ENCODE measurements at regions not wholly inside any gene's neighbourhood (a gene's known extent, or its start where the extent isn't known, plus 50 kb on each side); places are given as distances from the start of the nearest gene placed in this dataset.

DNA sequence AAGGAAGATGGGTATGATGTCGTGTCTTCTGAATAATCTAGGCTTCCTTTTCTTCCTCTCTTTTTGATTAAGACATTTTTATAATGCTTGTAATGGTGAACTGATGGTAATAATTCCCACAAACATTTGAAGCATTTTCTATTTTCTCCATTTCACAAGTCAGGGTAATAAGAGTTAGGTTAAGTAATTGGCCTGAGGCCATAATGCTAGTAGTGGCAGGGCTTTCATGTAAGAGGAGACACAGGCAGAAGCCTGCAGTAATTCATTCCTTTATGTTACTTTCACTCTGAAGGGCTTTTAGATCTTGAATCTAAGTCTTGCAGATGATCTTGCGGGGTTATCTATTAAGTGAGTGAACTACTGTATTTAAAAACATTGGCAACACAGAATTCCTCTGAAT, 374.9 kb downstream of the MAT2B start:
- in situ Hi-C loops (cut with HindIII; ENCODE audit: extremely low pct_ligation_motif_present, low pct_unique_long_range_greater_than_20kb) = no loop called here
- no peak overlapping the region for H2AFZ ChIP-seq (ENCODE audit: low read length)
- no peak overlapping the region for H3K4me2 ChIP-seq (ENCODE audit: low read depth, low read length)
- no peak overlapping the region for H3K9ac ChIP-seq (ENCODE audit: insufficient read depth, low read depth, low read length)
- BruUV-seq (replicated peaks) = no TSS peak
- DNase-seq (ENCODE audit: low spot score) = no peak
- no peaks in the 10 kb centered on the region for H4K20me1 ChIP-seq (ENCODE audit: insufficient read depth, low read length)
- 4% methylated on average over 2 of the region's 2 CpGs for WGBS (ENCODE audit: low lambda C conversion rate)
- no peak overlapping the region for H3K27ac ChIP-seq (ENCODE audit: extremely low read length, insufficient read depth, low read length)
- no peaks in the 10 kb centered on the region for H3K36me3 ChIP-seq (replicated peaks in 1 of 2; ENCODE audit: control insufficient read depth in 1 of 2, insufficient read depth in 2 of 2, low read length in 2 of 2)
- no peaks in the 10 kb centered on the region for H3K9me3 ChIP-seq (ENCODE audit: low read length)
- no peaks in the 10 kb centered on the region for H3K27me3 ChIP-seq (ENCODE audit: control insufficient read depth in 1 of 2, insufficient read depth in 2 of 2, low read length in 2 of 2)
- H3K79me2 ChIP-seq (ENCODE audit: insufficient read depth, low read length) = no peaks in the 10 kb centered on the region
- H3K4me1 ChIP-seq (ENCODE audit: insufficient read depth, low read length) = no peaks in the 10 kb centered on the region
- intact Hi-C loops (cut with micrococcal nuclease; ENCODE audit: unreplicated experiment) = no loop called here
- ChIA-PET POLR2A (no interaction called here), CTCF (ENCODE audit: low intra/inter-chr PET ratio, low total read pairs) (no interaction called here)
- no peak for ATAC-seq
- H3K4me3 ChIP-seq (replicated peaks in 1 of 3; ENCODE audit: insufficient read depth in 1 of 3, low read depth in 2 of 3, low read length in 3 of 3) = no peak overlapping the region
- FAIRE-seq = no peak
- TF ChIP-seq, protein P1, sequence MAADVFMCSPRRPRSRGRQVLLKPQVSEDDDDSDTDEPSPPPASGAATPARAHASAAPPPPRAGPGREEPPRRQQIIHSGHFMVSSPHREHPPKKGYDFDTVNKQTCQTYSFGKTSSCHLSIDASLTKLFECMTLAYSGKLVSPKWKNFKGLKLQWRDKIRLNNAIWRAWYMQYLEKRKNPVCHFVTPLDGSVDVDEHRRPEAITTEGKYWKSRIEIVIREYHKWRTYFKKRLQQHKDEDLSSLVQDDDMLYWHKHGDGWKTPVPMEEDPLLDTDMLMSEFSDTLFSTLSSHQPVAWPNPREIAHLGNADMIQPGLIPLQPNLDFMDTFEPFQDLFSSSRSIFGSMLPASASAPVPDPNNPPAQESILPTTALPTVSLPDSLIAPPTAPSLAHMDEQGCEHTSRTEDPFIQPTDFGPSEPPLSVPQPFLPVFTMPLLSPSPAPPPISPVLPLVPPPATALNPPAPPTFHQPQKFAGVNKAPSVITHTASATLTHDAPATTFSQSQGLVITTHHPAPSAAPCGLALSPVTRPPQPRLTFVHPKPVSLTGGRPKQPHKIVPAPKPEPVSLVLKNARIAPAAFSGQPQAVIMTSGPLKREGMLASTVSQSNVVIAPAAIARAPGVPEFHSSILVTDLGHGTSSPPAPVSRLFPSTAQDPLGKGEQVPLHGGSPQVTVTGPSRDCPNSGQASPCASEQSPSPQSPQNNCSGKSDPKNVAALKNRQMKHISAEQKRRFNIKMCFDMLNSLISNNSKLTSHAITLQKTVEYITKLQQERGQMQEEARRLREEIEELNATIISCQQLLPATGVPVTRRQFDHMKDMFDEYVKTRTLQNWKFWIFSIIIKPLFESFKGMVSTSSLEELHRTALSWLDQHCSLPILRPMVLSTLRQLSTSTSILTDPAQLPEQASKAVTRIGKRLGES (CRISPR knock-in tag; IDR thresholded peaks at IDR 0.05; ENCODE audit: borderline replicate concordance) = no peak
- TF ChIP-seq CCAR2 (optimal IDR thresholded peaks at IDR 0.05; ENCODE audit: low read depth, low read length) (no peak), ZNF501 (CRISPR knock-in tag; IDR thresholded peaks at IDR 0.05) (no peak), ZNF160 (CRISPR knock-in tag; IDR thresholded peaks at IDR 0.05) (no peak), ATF7-NPFF (CRISPR knock-in tag; IDR thresholded peaks at IDR 0.05; ENCODE audit: low read depth) (no peak), ATF1 (CRISPR knock-in tag; IDR thresholded peaks at IDR 0.05) (no peak), KMT2A (CRISPR knock-in tag; IDR thresholded peaks at IDR 0.05) (no peak), GATAD1 (CRISPR knock-in tag; IDR thresholded peaks at IDR 0.05) (no peak), ZNF737 (CRISPR knock-in tag; IDR thresholded peaks at IDR 0.05; ENCODE audit: borderline replicate concordance) (no peak), TARDBP (CRISPR knock-in tag; IDR thresholded peaks at IDR 0.05) (no peak)
- TF ChIP-seq, protein P2, sequence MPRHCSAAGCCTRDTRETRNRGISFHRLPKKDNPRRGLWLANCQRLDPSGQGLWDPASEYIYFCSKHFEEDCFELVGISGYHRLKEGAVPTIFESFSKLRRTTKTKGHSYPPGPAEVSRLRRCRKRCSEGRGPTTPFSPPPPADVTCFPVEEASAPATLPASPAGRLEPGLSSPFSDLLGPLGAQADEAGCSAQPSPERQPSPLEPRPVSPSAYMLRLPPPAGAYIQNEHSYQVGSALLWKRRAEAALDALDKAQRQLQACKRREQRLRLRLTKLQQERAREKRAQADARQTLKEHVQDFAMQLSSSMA (CRISPR knock-in tag; IDR thresholded peaks at IDR 0.05) = no peak
- TF ChIP-seq, protein P3, sequence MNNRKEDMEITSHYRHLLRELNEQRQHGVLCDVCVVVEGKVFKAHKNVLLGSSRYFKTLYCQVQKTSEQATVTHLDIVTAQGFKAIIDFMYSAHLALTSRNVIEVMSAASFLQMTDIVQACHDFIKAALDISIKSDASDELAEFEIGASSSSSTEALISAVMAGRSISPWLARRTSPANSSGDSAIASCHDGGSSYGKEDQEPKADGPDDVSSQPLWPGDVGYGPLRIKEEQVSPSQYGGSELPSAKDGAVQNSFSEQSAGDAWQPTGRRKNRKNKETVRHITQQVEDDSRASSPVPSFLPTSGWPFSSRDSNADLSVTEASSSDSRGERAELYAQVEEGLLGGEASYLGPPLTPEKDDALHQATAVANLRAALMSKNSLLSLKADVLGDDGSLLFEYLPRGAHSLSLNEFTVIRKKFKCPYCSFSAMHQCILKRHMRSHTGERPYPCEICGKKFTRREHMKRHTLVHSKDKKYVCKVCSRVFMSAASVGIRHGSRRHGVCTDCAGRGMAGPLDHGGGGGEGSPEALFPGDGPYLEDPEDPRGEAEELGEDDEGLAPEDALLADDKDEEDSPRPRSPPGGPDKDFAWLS (CRISPR knock-in tag; IDR thresholded peaks at IDR 0.05; ENCODE audit: borderline replicate concordance) = no peak
- TF ChIP-seq, protein P4, sequence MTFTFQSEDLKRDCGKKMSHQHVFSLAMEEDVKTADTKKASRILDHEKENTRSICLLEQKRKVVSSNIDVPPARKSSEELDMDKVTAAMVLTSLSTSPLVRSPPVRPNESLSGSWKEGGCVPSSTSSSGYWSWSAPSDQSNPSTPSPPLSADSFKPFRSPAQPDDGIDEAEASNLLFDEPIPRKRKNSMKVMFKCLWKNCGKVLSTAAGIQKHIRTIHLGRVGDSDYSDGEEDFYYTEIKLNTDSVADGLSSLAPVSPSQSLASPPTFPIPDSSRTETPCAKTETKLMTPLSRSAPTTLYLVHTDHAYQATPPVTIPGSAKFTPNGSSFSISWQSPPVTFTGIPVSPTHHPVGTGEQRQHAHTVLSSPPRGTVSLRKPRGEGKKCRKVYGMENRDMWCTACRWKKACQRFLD (CRISPR knock-in tag; IDR thresholded peaks at IDR 0.05; ENCODE audit: borderline replicate concordance) = no peak
- TF ChIP-seq, protein P5, sequence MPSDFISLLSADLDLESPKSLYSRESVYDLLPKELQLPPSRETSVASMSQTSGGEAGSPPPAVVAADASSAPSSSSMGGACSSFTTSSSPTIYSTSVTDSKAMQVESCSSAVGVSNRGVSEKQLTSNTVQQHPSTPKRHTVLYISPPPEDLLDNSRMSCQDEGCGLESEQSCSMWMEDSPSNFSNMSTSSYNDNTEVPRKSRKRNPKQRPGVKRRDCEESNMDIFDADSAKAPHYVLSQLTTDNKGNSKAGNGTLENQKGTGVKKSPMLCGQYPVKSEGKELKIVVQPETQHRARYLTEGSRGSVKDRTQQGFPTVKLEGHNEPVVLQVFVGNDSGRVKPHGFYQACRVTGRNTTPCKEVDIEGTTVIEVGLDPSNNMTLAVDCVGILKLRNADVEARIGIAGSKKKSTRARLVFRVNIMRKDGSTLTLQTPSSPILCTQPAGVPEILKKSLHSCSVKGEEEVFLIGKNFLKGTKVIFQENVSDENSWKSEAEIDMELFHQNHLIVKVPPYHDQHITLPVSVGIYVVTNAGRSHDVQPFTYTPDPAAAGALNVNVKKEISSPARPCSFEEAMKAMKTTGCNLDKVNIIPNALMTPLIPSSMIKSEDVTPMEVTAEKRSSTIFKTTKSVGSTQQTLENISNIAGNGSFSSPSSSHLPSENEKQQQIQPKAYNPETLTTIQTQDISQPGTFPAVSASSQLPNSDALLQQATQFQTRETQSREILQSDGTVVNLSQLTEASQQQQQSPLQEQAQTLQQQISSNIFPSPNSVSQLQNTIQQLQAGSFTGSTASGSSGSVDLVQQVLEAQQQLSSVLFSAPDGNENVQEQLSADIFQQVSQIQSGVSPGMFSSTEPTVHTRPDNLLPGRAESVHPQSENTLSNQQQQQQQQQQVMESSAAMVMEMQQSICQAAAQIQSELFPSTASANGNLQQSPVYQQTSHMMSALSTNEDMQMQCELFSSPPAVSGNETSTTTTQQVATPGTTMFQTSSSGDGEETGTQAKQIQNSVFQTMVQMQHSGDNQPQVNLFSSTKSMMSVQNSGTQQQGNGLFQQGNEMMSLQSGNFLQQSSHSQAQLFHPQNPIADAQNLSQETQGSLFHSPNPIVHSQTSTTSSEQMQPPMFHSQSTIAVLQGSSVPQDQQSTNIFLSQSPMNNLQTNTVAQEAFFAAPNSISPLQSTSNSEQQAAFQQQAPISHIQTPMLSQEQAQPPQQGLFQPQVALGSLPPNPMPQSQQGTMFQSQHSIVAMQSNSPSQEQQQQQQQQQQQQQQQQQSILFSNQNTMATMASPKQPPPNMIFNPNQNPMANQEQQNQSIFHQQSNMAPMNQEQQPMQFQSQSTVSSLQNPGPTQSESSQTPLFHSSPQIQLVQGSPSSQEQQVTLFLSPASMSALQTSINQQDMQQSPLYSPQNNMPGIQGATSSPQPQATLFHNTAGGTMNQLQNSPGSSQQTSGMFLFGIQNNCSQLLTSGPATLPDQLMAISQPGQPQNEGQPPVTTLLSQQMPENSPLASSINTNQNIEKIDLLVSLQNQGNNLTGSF (CRISPR knock-in tag; IDR thresholded peaks at IDR 0.05) = no peak
